GM21786 (cell line): ENCODE measurements at regions not wholly inside any gene's neighbourhood (a gene's known extent, or its start where the extent isn't known, plus 50 kb on each side); places are given as distances from the start of the nearest gene placed in this dataset.
"Not testable (repeated sequence)": the region's sequence is repeated elsewhere in the genome, so short reads cannot be mapped to it uniquely, and the experiment has no call there.

ENCODE experiments used
- ATAC-seq: cut with Tn5 transposase; IDR thresholded peaks from one replicate; pipeline ENCODE4 v1.9.1; 2021; ENCODE audit not compliant: unreplicated experiment

GRCh38 chr9:113739605-113740507 lies 136.3 kb upstream of the ZNF618 start:
- ATAC-seq: not testable (repeated sequence)

DNA sequence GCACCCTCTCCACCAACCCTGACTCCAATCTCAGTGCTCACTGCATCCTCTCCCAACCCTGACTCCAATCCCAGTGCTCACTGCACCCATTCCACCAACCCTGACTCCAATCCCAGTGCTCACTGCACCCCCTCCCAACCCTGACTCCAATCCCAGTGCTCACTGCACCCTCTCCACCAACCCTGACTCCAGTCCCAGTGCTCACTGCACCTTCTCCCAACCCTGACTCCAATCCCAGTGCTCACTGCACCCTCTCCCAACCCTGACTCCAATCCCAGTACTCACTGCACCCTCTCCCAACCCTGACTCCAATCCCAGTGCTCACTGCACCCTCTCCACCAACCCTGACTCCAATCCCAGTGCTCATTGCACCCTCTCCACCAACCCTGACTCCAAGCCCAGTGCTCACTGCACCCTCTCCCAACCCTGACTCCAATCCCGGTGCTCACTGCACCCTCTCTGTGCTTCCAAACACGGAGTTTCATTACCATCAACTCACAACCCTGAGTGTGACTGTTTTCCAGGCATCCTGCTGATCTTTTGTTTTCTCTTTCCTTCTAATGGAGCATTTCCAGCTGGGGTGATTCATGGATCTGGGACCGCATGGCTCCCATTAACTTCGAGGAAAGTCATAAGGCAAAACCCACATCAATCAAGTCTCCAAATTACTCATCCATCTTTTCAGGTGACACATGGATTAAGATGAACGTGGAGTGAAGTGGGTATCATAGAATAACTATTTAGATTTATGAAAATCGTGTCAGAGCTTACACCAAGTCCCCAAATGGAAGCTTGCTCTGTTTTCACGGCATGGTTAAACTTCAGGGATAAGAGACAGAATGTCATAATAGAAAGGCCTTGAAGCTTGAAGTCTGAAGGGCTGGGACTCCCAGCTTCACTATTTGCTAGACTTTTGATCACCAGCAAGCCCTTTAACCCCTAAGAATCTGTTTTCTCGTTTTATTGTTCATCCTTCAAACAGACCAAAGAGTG lies 135.3 kb upstream of the ZNF618 start:
- not testable (repeated sequence) for ATAC-seq

DNA sequence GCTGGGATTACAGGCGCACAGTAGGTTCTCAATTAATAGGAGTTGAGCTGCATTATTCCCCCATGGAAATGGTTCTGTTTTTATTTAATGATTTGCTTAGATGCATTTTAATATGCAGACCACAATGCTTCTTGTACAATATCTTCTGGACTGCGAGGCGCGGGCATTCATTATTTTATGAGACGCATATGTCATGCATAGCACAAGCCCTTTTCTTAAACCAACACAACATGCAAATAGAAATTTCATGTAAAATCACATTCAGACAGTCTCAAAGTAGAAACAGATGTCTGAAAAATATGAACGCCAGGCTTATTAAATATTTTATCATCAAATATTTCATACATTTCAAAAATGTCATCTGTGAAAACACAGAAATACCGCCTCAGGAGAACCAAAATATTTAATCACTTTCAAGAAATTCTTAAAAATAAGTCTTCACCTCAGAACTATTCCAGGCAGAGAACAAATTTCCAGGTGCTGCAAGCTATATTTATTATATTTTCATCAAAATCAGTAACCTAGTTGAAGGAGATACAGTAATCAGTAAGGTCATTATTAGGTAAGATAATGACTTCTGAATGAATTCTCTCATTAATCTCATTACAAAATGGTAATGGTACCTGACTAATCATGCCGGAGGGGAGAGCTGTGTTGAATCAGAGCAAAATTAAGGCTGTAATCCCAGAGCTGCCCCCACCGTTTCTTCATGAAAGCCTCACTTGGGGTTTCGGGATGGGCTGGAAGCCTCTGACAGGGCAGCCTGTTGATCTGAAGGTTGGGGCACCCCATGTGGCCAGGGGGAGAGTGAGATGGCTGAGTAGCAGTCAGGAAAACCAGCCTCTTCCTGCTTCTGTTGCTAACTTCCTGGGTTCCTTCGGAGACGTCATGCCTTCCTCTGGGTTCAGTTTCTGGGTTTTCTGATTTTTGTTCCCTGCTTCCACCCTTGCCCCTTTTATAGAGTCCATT lies 133.9 kb upstream of the ZNF618 start:
- no peak for ATAC-seq

DNA sequence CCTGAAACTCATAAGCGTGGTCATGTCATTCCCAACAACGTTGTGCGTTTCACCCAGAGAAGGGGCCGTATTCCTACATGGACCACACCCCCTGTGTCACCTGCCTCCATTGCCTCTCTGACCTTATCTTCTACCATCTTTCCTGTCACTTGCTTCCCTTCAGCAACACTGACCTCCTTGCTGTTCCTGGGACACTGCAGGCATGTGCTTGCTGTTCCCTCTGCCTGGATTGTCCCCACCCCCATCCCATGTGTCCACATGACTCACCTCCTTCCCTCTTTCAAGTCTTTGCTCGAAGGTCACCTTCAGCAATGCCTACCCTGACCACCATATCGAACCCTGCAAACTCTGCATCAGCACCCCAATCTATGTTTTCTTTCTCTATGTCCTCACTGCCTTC lies 133.2 kb upstream of the ZNF618 start:
- no peak for ATAC-seq

- ATAC-seq: no peak
Observed at GRCh38 chr9:113746486-113746885, 129.6 kb upstream of the ZNF618 start.

DNA sequence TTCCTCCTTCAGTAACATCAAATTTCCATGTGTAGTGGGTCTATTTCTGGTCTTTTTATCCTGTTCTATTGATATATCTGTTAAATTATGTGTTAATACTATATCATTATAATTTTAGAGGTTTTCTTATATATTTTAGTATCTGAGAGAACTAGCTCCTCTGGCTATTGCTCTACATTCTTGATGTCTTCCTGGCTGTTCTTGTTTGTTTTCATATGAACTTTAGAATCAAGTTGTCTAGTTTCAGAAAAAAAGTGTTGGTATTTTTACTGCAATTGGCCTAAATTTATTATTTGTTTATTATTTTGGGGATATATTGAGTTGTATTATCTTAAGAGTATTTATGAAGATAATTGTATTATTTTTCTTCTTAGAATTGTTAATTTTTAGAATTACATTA lies 128.0 kb upstream of the ZNF618 start:
- ATAC-seq: no peak

GRCh38 chr9:113753398-113754119 lies 122.5 kb upstream of the ZNF618 start:
- no peak for ATAC-seq

GRCh38 chr9:113754739-113755138 lies 121.4 kb upstream of the ZNF618 start:
- ATAC-seq: no peak

DNA sequence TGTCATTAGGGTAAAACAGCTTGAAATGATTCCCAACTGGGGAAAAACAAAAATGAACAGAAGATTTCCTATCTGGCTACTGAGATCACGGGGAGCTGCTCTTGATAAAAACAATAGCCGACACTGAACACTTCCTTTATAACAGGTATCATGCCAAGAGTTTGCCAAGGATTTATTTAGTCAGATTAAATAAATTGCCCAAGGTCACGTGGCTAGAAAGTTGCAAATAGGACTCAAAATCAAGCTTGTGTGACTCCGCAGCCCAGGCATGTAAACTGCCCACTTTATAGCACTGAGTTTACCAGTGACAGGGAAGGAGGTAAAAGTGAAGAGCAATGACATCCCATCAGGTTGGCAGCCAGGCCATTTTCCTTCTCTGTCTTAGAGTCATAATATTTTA lies 120.7 kb upstream of the ZNF618 start:
- ATAC-seq: no peak

DNA sequence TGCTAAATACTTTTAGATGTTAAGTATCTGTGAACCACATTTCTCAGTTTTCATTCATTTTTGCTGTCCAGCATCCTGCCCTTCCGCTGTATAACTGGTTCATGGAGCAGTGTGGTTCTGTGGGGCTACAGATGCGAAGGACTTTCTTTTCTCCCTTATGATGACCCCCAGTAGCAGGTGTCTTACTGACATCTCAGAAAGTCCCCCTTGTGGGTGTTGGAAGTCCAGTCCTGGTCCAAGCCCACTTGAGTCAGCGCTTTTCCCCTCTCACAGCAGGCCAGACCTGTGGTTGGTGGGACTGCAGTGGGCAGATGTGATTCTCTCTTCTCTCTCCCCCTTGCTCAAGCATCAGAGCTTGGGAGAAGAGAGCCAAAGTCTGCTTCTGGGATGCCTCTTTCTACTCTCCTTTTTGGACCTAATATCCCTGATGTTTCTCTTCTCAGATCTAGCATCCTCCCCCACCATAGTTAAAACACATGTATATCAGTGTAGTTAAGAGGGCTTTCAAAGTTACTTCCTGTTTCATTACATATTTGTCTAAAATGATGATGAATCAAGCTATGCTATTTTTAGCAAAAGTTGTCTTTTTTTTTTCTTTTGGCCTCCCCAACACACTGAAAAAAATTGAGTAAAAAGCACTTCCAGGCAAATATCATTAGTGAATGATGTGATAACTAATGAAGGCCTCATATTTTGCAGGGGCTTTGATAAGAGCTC lies 119.5 kb upstream of the ZNF618 start:
- ATAC-seq: no peak

DNA sequence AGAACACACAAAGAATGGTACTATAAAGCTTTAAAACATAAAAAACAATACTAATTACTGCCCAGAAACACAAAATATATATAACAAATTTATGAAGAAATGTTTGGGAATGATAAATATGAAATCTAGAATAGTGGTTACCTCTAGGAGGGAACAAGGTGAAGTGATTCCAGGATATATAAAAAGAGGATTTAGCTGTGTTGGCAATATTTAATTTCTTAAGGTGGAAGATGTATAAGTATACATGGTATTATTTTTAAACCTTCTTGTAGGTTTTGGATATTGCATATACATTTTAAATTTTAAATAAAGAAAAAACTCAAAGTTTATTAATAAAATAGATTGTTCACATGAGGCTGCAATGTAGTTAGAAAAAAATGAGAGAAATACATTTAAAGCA lies 112.7 kb upstream of the ZNF618 start:
- no peak for ATAC-seq

DNA sequence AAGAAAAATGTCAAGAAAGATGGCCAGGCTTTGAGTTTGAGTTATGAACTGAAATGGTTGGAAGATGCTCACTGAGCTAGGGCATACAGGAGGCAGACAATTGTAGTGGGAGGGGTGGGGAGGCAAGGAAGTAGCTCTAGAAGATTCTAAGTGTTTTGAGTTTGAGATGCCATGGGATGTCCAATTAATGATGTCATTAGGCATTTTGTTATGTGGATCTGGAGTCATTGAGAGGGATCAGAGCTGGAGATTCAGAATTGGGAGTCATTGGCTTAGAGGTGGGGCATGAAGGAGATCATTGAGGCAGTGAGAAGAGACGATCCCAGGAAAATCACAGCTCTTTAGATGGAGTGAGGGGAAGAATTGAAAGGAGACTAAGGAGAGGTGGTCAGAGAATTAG lies 111.5 kb upstream of the ZNF618 start:
- ATAC-seq: no peak

- ATAC-seq: no peak
Observed at GRCh38 chr9:113769412-113769811, 106.7 kb upstream of the ZNF618 start.

GRCh38 chr9:113770396-113770795 lies 105.7 kb upstream of the ZNF618 start:
- no peak for ATAC-seq

GRCh38 chr9:113771199-113771598 lies 104.9 kb upstream of the ZNF618 start:
- ATAC-seq: no peak

GRCh38 chr9:113772121-113772810 lies 103.8 kb upstream of the ZNF618 start:
- ATAC-seq: no peak

GRCh38 chr9:113774963-113775362 lies 101.1 kb upstream of the ZNF618 start:
- no peak for ATAC-seq

DNA sequence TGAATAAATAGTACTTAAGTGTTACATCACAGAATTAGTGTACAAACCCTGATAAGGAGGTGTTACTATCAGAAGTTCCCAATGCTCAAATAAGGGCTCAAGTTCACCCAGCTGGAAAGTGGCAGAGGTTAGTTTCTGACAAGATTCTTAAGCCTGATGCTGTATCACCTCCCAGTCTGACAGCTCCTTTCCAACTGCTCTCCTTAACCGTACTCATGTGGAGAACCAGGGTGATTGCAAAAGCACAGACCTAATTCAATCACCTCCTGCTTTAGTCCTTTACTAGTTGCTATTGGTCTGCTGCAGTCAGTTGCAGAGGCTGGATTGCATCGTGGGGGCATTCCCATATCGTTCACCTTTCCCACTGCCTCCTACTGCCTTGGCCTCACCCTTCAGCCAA lies 100.4 kb upstream of the ZNF618 start:
- ATAC-seq: no peak

DNA sequence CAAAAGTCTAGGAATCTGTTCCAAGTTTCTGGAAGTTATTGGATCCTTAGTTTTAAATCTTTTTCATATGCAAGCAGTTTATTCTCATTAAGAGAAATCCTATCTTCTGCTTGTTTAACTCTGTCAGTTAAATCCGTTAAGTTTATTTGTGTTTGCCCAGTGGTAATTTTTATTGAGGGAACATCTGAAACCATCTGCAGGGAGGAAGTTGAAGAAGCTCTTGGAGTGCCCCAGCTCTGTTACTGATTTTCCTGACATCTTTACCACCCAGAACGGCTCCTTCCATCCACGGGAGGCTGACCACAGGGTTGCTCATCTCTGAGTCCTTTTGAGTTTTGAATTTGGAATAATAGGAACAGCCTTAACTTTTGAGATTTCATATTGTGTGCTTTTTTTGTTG lies 99.9 kb upstream of the ZNF618 start:
- ATAC-seq: no peak
